NK-92 treated with Interleukin-12 subunit alpha and Interleukin-12 subunit beta, amount 100 ng/mL, for 24 hours (cell line): ENCODE measurements at regions not wholly inside any gene's neighbourhood (a gene's known extent, or its start where the extent isn't known, plus 50 kb on each side); places are given as distances from the start of the nearest gene placed in this dataset.

Experiments used
- DNase-seq: peaks from one replicate; lab custom pipeline; 2025; lab: John Stamatoyannopoulos, UW

GRCh38 chr4:19720190-19720589 lies 531.5 kb upstream of the SLIT2 start:
- DNase-seq, result no peak

- no peak for DNase-seq
These were observed 539.8 kb upstream of the SLIT2 start for GRCh38 chr4:19711871-19712270.

GRCh38 chr4:19707876-19708275 lies 543.8 kb upstream of the SLIT2 start:
- DNase-seq, result no peak

- DNase-seq, result no peak
These were observed 548.3 kb upstream of the SLIT2 start for GRCh38 chr4:19703391-19703790.

GRCh38 chr4:19700992-19701391 lies 550.7 kb upstream of the SLIT2 start:
- DNase-seq, result no peak

GRCh38 chr4:19698961-19699360 lies 552.7 kb upstream of the SLIT2 start:
- DNase-seq, result no peak

- no peak for DNase-seq
These were observed 556.9 kb upstream of the SLIT2 start for GRCh38 chr4:19694812-19695211.

GRCh38 chr4:19693936-19694570 lies 557.7 kb upstream of the SLIT2 start:
- no peak for DNase-seq

- DNase-seq, result no peak
These were observed 562.2 kb upstream of the SLIT2 start for GRCh38 chr4:19689511-19689910.

GRCh38 chr4:19686456-19686855 lies 565.2 kb upstream of the SLIT2 start:
- no peak for DNase-seq

- DNase-seq, result no peak
These were observed 567.6 kb upstream of the SLIT2 start for GRCh38 chr4:19684084-19684483.

- DNase-seq, result no peak
These were observed 568.3 kb upstream of the SLIT2 start for GRCh38 chr4:19683426-19683825.

- DNase-seq, result no peak
These were observed 574.5 kb upstream of the SLIT2 start for GRCh38 chr4:19677211-19677610.

- no peak for DNase-seq
These were observed 576.4 kb upstream of the SLIT2 start for GRCh38 chr4:19675172-19675811.

GRCh38 chr4:19659101-19659500 lies 592.6 kb upstream of the SLIT2 start:
- DNase-seq, result no peak

- DNase-seq, result no peak
These were observed 593.8 kb upstream of the SLIT2 start for GRCh38 chr4:19657856-19658255.

GRCh38 chr4:19655666-19656065 lies 596.0 kb upstream of the SLIT2 start:
- no peak for DNase-seq

GRCh38 chr4:19650903-19651864 lies 600.5 kb upstream of the SLIT2 start:
- no peak for DNase-seq

GRCh38 chr4:19645589-19645988 lies 606.1 kb upstream of the SLIT2 start:
- DNase-seq, result no peak

GRCh38 chr4:19636451-19636850 lies 615.3 kb upstream of the SLIT2 start:
- no peak for DNase-seq

GRCh38 chr4:19631814-19632213 lies 619.9 kb upstream of the SLIT2 start:
- no peak for DNase-seq

GRCh38 chr4:19623866-19624265 lies 627.8 kb upstream of the SLIT2 start:
- no peak for DNase-seq
